ENCODE measurements at regions not wholly inside any gene's neighbourhood (a gene's known extent, or its start where the extent isn't known, plus 50 kb on each side); places are given as distances from the start of the nearest gene placed in this dataset.

GRCh38 chr2:13401312-13401711 lies 684.6 kb downstream of the TRIB2 start:
- TF ChIP-seq TAF1 (IDR thresholded peaks at IDR 0.05; ENCODE audit: low read depth): no peak
- no peak for TF ChIP-seq YY1 (IDR thresholded peaks at IDR 0.05; ENCODE audit: low read depth)
- TF ChIP-seq RAD21 (IDR thresholded peaks at IDR 0.05; ENCODE audit: low read depth): no peak
- TF ChIP-seq REST (IDR thresholded peaks at IDR 0.05; ENCODE audit: low read depth): no peak
- no peak for TF ChIP-seq CREB1 (IDR thresholded peaks at IDR 0.05; ENCODE audit: low read depth)
- TF ChIP-seq TEAD4 (IDR thresholded peaks at IDR 0.05): no peak
- no peak for TF ChIP-seq MAX (IDR thresholded peaks at IDR 0.05)
- TF ChIP-seq ZBTB7A (IDR thresholded peaks at IDR 0.05; ENCODE audit: low read depth): no peak
- no peak for TF ChIP-seq CEBPB (IDR thresholded peaks at IDR 0.05)
- TF ChIP-seq FOXM1 (IDR thresholded peaks at IDR 0.05; ENCODE audit: borderline replicate concordance, low read depth): no peak
- no peak for TF ChIP-seq EGR1 (IDR thresholded peaks at IDR 0.05)
- TF ChIP-seq USF1 (IDR thresholded peaks at IDR 0.05): no peak
- no peak for TF ChIP-seq NFIC (IDR thresholded peaks at IDR 0.05)
- TF ChIP-seq TCF12 (IDR thresholded peaks at IDR 0.05; ENCODE audit: low read depth): no peak
- TF ChIP-seq EP300 (IDR thresholded peaks at IDR 0.05; ENCODE audit: borderline replicate concordance): no peak

GRCh38 chr2:13413989-13414388 lies 697.3 kb downstream of the TRIB2 start:
- TF ChIP-seq TAF1 (IDR thresholded peaks at IDR 0.05; ENCODE audit: low read depth) (no peak), USF1 (IDR thresholded peaks at IDR 0.05) (no peak), CEBPB (IDR thresholded peaks at IDR 0.05) (no peak), CREB1 (IDR thresholded peaks at IDR 0.05; ENCODE audit: low read depth) (no peak), MAX (IDR thresholded peaks at IDR 0.05) (no peak), REST (IDR thresholded peaks at IDR 0.05; ENCODE audit: low read depth) (no peak), TCF12 (IDR thresholded peaks at IDR 0.05; ENCODE audit: low read depth) (no peak), NFIC (IDR thresholded peaks at IDR 0.05) (no peak), FOXM1 (IDR thresholded peaks at IDR 0.05; ENCODE audit: borderline replicate concordance, low read depth) (no peak)

GRCh38 chr2:13414897-13415296 lies 698.2 kb downstream of the TRIB2 start:
- TF ChIP-seq TAF1 (IDR thresholded peaks at IDR 0.05; ENCODE audit: low read depth): no peak
- TF ChIP-seq YY1 (IDR thresholded peaks at IDR 0.05; ENCODE audit: low read depth): no peak

GRCh38 chr2:13433954-13434353 lies 717.2 kb downstream of the TRIB2 start:
- TF ChIP-seq ZBTB7A (IDR thresholded peaks at IDR 0.05; ENCODE audit: low read depth) (no peak), YY1 (IDR thresholded peaks at IDR 0.05; ENCODE audit: low read depth) (no peak), RAD21 (IDR thresholded peaks at IDR 0.05; ENCODE audit: low read depth) (no peak)

- TF ChIP-seq FOXM1 (IDR thresholded peaks at IDR 0.05; ENCODE audit: borderline replicate concordance, low read depth) (no peak), EP300 (IDR thresholded peaks at IDR 0.05; ENCODE audit: borderline replicate concordance) (no peak), MAX (IDR thresholded peaks at IDR 0.05) (no peak), YY1 (IDR thresholded peaks at IDR 0.05; ENCODE audit: low read depth) (no peak), RAD21 (IDR thresholded peaks at IDR 0.05; ENCODE audit: low read depth) (no peak), EGR1 (IDR thresholded peaks at IDR 0.05) (no peak), USF1 (IDR thresholded peaks at IDR 0.05) (no peak), TAF1 (IDR thresholded peaks at IDR 0.05; ENCODE audit: low read depth) (no peak), TCF12 (IDR thresholded peaks at IDR 0.05; ENCODE audit: low read depth) (no peak), NFIC (IDR thresholded peaks at IDR 0.05) (no peak), ZBTB7A (IDR thresholded peaks at IDR 0.05; ENCODE audit: low read depth) (no peak), TEAD4 (IDR thresholded peaks at IDR 0.05) (no peak), CEBPB (IDR thresholded peaks at IDR 0.05) (no peak), CREB1 (IDR thresholded peaks at IDR 0.05; ENCODE audit: low read depth) (no peak), REST (IDR thresholded peaks at IDR 0.05; ENCODE audit: low read depth) (no peak)
These were observed 745.7 kb downstream of the TRIB2 start for GRCh38 chr2:13462464-13462863.

All from Ishikawa (cell line).